ENCODE measurements at regions not wholly inside any gene's neighbourhood (a gene's known extent, or its start where the extent isn't known, plus 50 kb on each side); places are given as distances from the start of the nearest gene placed in this dataset.

GRCh38 chr12:4009979-4010704, 136.9 kb upstream of the PARP11 start:
- peaks cover 8 to 23% of the 10 kb centered on the region in 2 experiments for H3K4me1 ChIP-seq (ENCODE audit: control insufficient read depth in 1 of 2, insufficient read depth in 2 of 2, low read length in 2 of 2)
- DNase-seq (ENCODE audit: low read depth, low spot score): no peak
- no peak overlapping the region for H2AFZ ChIP-seq (ENCODE audit: low read depth, low read length, poor library complexity, severe bottlenecking)
- CTCF ChIA-PET: no interaction called here
- H3K9me3 ChIP-seq (ENCODE audit: control insufficient read depth in 1 of 2, insufficient read depth in 1 of 2, low read depth in 1 of 2, low read length in 2 of 2): no peaks in the 10 kb centered on the region
- no peak overlapping the region for H3K9ac ChIP-seq (ENCODE audit: low read length)
- no peaks in the 10 kb centered on the region for H3K9me2 ChIP-seq (ENCODE audit: insufficient read depth)
- no TSS peak for BruUV-seq (replicated peaks)
- no peak for TF ChIP-seq TCF7L2 (IDR thresholded peaks at IDR 0.05; ENCODE audit: borderline replicate concordance, extremely low read depth, insufficient read depth, insufficient read length)
- TF ChIP-seq ZFX (IDR thresholded peaks at IDR 0.05): no peak
- TF ChIP-seq SRF (IDR thresholded peaks at IDR 0.05; ENCODE audit: low read depth): no peak
- TF ChIP-seq ZBTB33 (IDR thresholded peaks at IDR 0.05; ENCODE audit: extremely low read depth, insufficient replicate concordance, low read length): no peak
- TF ChIP-seq REST (IDR thresholded peaks at IDR 0.05; ENCODE audit: low read depth): no peak
- TF ChIP-seq ATF3 (IDR thresholded peaks at IDR 0.05): no peak
- no peak for TF ChIP-seq CTCF (IDR thresholded peaks at IDR 0.05 in 2 of 3, conservative IDR thresholded peaks at IDR 0.05 in 1 of 3; ENCODE audit: borderline replicate concordance in 1 of 3, insufficient read depth in 1 of 3, low read depth in 2 of 3, low read length in 2 of 3)
- no peak for TF ChIP-seq EZH2 (IDR thresholded peaks at IDR 0.05)
- TF ChIP-seq MAX (IDR thresholded peaks at IDR 0.05): no peak
- no peak overlapping the region for H3K4me2 ChIP-seq (ENCODE audit: low read length)
- no peaks in the 10 kb centered on the region for H3K79me2 ChIP-seq (ENCODE audit: insufficient read depth, low read length)
- no peak overlapping the region for H3K27ac ChIP-seq (ENCODE audit: low read depth, low read length)
- no peaks in the 10 kb centered on the region for H4K20me1 ChIP-seq (ENCODE audit: insufficient read depth)
- POLR2A ChIA-PET: no interaction called here
- intact Hi-C loops (cut with micrococcal nuclease): no loop called here
- H3K4me3 ChIP-seq (replicated peaks in 1 of 2; ENCODE audit: low read depth in 1 of 2, low read length in 2 of 2): no peak overlapping the region
- ATAC-seq: no peak
- H3K36me3 ChIP-seq (ENCODE audit: control insufficient read depth in 1 of 2, insufficient read depth in 2 of 2, low read length in 2 of 2): no peaks in the 10 kb centered on the region
- no peaks in the 10 kb centered on the region for H3K27me3 ChIP-seq (ENCODE audit: insufficient read depth, low read length)
- RAD21 ChIA-PET (ENCODE audit: low non-redundant PET in 1 of 2, low total read pairs in 2 of 2, uncharacterized antibody in 2 of 2, unreplicated experiment in 2 of 2): no interaction called here

Data from HCT116 (cell line).